Fibroblast of lung (primary cell): ENCODE measurements at regions not wholly inside any gene's neighbourhood (a gene's known extent, or its start where the extent isn't known, plus 50 kb on each side); places are given as distances from the start of the nearest gene placed in this dataset.

Experiments
- DNase-seq, 2 donors: peaks; one replicate each; pipeline versions ENCODE4 v3.0.0 to v3.0.0-alpha.2; 2010; ENCODE audit warnings: low read depth in 2 of 2
- H2AFZ ChIP-seq: 2 replicates; pipeline ENCODE4 v1.5.1; 2012; ENCODE audit warnings: low read length, control low read depth, inconsistent platforms
- H3K27ac ChIP-seq: 2 replicates; pipeline ENCODE4 v1.5.1; 2011; ENCODE audit warnings: low read length, control low read depth; ENCODE audit not compliant: insufficient read depth
- H3K27me3 ChIP-seq: 2 replicates; pipeline ENCODE4 v1.5.1; 2011; ENCODE audit warnings: mild to moderate bottlenecking, low read length; ENCODE audit not compliant: control insufficient read depth, insufficient read depth
- H3K36me3 ChIP-seq: 2 replicates; pipeline ENCODE4 v1.5.1; 2011; ENCODE audit warnings: low read length; ENCODE audit not compliant: control insufficient read depth, insufficient read depth
- H3K4me1 ChIP-seq: 2 replicates; pipeline ENCODE4 v1.5.1; 2011; ENCODE audit warnings: low read length; ENCODE audit not compliant: control insufficient read depth, insufficient read depth; ENCODE audit errors: extremely low read depth
- H3K4me2 ChIP-seq: 2 replicates; pipeline ENCODE4 v1.5.1; 2011; ENCODE audit warnings: low read length, control low read depth; ENCODE audit not compliant: insufficient read depth; ENCODE audit errors: extremely low read depth
- H3K4me3 ChIP-seq, 4 experiments: fragments of 200-600 bp in 1 of 4; sonication (generic) in 1 of 4; replicated peaks in 1 of 4; 2 replicates each; pipeline ENCODE4 v1.5.1; 2011 to 2016; ENCODE audit warnings: low read length in 4 of 4, low read depth in 3 of 4, mild to moderate bottlenecking in 3 of 4, control low read depth in 2 of 4, inconsistent platforms in 1 of 4, mixed read lengths in 1 of 4; ENCODE audit not compliant: insufficient read depth in 1 of 4; ENCODE audit errors: control extremely low read depth in 1 of 4
- H3K79me2 ChIP-seq: 2 replicates; pipeline ENCODE4 v1.5.1; 2012; ENCODE audit warnings: mild to moderate bottlenecking, low read length, inconsistent platforms; ENCODE audit not compliant: control insufficient read depth, insufficient read depth
- H3K9ac ChIP-seq: 2 replicates; pipeline ENCODE4 v1.5.1; 2011; ENCODE audit warnings: mild to moderate bottlenecking, low read length, control low read depth; ENCODE audit not compliant: insufficient read depth
- H3K9me3 ChIP-seq: 2 replicates; pipeline ENCODE4 v1.5.1; 2012; ENCODE audit warnings: low read depth, low read length; ENCODE audit not compliant: control insufficient read depth, insufficient read depth
- H4K20me1 ChIP-seq: 2 replicates; pipeline ENCODE4 v1.5.1; 2011; ENCODE audit warnings: low read length; ENCODE audit not compliant: control insufficient read depth, insufficient read depth; ENCODE audit errors: extremely low read depth
- CTCF ChIP-seq, 2 donors: IDR thresholded peaks in 1 of 2; conservative IDR thresholded peaks in 1 of 2; 1 replicate in 1 of 2; 2 replicates in 1 of 2; pipeline ENCODE4 v1.5.1; 2011 to 2012; ENCODE audit warnings: low read length in 2 of 2, control low read depth in 1 of 2, inconsistent platforms in 1 of 2, low read depth in 1 of 2, mild to moderate bottlenecking in 1 of 2
- EZH2 ChIP-seq: IDR thresholded peaks from 2 replicates; pipeline ENCODE4 v1.5.1; 2012; ENCODE audit warnings: low read length, control low read depth, mild to moderate bottlenecking; ENCODE audit errors: missing control alignments

- Histone ChIP-seq H3K79me2 (no peaks in the 10 kb centered on the region), H3K9ac (no peak overlapping the region), H3K36me3 (no peaks in the 10 kb centered on the region), H3K27me3 (no peaks in the 10 kb centered on the region), H3K9me3 (no peaks in the 10 kb centered on the region), H3K4me2 (no peak overlapping the region), H3K4me3 (no peak overlapping the region), H4K20me1 (no peaks in the 10 kb centered on the region), H2AFZ (no peak overlapping the region), H3K27ac (no peak overlapping the region), H3K4me1 (no peaks in the 10 kb centered on the region)
- no peak for DNase-seq
- TF ChIP-seq CTCF (conservative IDR thresholded peaks at IDR 0.05 in 1 of 2, IDR thresholded peaks at IDR 0.05 in 1 of 2; ENCODE audit: low read depth in 1 of 2, low read length in 2 of 2) (no peak), EZH2 (no peak)
These were observed 260.7 kb upstream of the ECI2 start for GRCh38 chr6:4396044-4396443.

- Histone ChIP-seq H3K9ac (no peak overlapping the region), H3K27ac (no peak overlapping the region), H3K79me2 (no peaks in the 10 kb centered on the region), H3K9me3 (no peaks in the 10 kb centered on the region), H3K4me1 (no peaks in the 10 kb centered on the region), H2AFZ (no peak overlapping the region), H4K20me1 (no peaks in the 10 kb centered on the region), H3K27me3 (no peaks in the 10 kb centered on the region), H3K4me3 (no peak overlapping the region), H3K4me2 (no peak overlapping the region), H3K36me3 (no peaks in the 10 kb centered on the region)
- DNase-seq = no peak
- no peak for TF ChIP-seq EZH2
- TF ChIP-seq CTCF (conservative IDR thresholded peaks at IDR 0.05 in 1 of 2, IDR thresholded peaks at IDR 0.05 in 1 of 2; ENCODE audit: low read depth in 1 of 2, low read length in 2 of 2) = no peak
These were observed 260.0 kb upstream of the ECI2 start for GRCh38 chr6:4395386-4395785.

- no peak for DNase-seq
- Histone ChIP-seq H4K20me1 (no peaks in the 10 kb centered on the region), H3K9me3 (no peaks in the 10 kb centered on the region), H3K27ac (no peak overlapping the region), H2AFZ (no peak overlapping the region), H3K4me2 (no peak overlapping the region), H3K9ac (no peak overlapping the region), H3K4me3 (no peak overlapping the region), H3K27me3 (no peaks in the 10 kb centered on the region), H3K36me3 (no peaks in the 10 kb centered on the region), H3K4me1 (no peaks in the 10 kb centered on the region), H3K79me2 (no peaks in the 10 kb centered on the region)
- TF ChIP-seq EZH2 = no peak
- TF ChIP-seq CTCF (conservative IDR thresholded peaks at IDR 0.05 in 1 of 2, IDR thresholded peaks at IDR 0.05 in 1 of 2; ENCODE audit: low read depth in 1 of 2, low read length in 2 of 2) = no peak
These were observed 259.4 kb upstream of the ECI2 start for GRCh38 chr6:4394786-4395185.
